ENCODE measurements at regions not wholly inside any gene's neighbourhood (a gene's known extent, or its start where the extent isn't known, plus 50 kb on each side); places are given as distances from the start of the nearest gene placed in this dataset.

GRCh38 chr13:69291292-69291906 is 816.2 kb upstream of the ATXN8OS start:
- TF ChIP-seq, protein P1, sequence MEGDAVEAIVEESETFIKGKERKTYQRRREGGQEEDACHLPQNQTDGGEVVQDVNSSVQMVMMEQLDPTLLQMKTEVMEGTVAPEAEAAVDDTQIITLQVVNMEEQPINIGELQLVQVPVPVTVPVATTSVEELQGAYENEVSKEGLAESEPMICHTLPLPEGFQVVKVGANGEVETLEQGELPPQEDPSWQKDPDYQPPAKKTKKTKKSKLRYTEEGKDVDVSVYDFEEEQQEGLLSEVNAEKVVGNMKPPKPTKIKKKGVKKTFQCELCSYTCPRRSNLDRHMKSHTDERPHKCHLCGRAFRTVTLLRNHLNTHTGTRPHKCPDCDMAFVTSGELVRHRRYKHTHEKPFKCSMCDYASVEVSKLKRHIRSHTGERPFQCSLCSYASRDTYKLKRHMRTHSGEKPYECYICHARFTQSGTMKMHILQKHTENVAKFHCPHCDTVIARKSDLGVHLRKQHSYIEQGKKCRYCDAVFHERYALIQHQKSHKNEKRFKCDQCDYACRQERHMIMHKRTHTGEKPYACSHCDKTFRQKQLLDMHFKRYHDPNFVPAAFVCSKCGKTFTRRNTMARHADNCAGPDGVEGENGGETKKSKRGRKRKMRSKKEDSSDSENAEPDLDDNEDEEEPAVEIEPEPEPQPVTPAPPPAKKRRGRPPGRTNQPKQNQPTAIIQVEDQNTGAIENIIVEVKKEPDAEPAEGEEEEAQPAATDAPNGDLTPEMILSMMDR (IDR thresholded peaks at IDR 0.05; ENCODE audit: low read depth, low read length): no peak
- no peak for TF ChIP-seq EZH2phosphoT487 (IDR thresholded peaks at IDR 0.05; ENCODE audit: low read depth)
